ENCODE measurements at regions not wholly inside any gene's neighbourhood (a gene's known extent, or its start where the extent isn't known, plus 50 kb on each side); places are given as distances from the start of the nearest gene placed in this dataset.

- Histone ChIP-seq H2BK15ac (ENCODE audit: low read depth, low read length) (no peak overlapping the region), H3K56ac (ENCODE audit: insufficient read length, low read depth, low read length) (no peak overlapping the region), H2BK20ac (ENCODE audit: low read depth, low read length, poor library complexity, severe bottlenecking) (no peak overlapping the region), H2AFZ (ENCODE audit: low read length) (no peak overlapping the region), H3K9me3 (ENCODE audit: control insufficient read depth, low read depth, low read length) (no peaks in the 10 kb centered on the region), H3T11ph (ENCODE audit: low read length) (no peak overlapping the region), H3K4ac (ENCODE audit: low read depth, low read length) (no peak overlapping the region), H4K91ac (ENCODE audit: insufficient read length, low read depth, low read length) (no peak overlapping the region), H4K8ac (replicated peaks; ENCODE audit: insufficient read length, low read depth, low read length) (no peak overlapping the region), H3K27me3 (ENCODE audit: insufficient read depth, low read length) (no peaks in the 10 kb centered on the region), H2BK120ac (ENCODE audit: low read depth, low read length, poor library complexity, severe bottlenecking) (no peak overlapping the region), H3K79me1 (ENCODE audit: insufficient read depth, low read depth, low read length, poor library complexity, severe bottlenecking) (no peaks in the 10 kb centered on the region), H2BK5ac (ENCODE audit: insufficient read length, low read length) (no peak overlapping the region), H2BK12ac (ENCODE audit: insufficient read length, low read depth, low read length) (no peak overlapping the region), H4K20me1 (ENCODE audit: control insufficient read depth, insufficient read depth, insufficient read length) (no peaks in the 10 kb centered on the region), H4K5ac (ENCODE audit: insufficient read length, low read depth, low read length) (no peak overlapping the region), H3K18ac (ENCODE audit: insufficient read length, low read depth, low read length) (no peak overlapping the region), H3K23me2 (ENCODE audit: insufficient read length, low read depth, low read length, poor library complexity, severe bottlenecking) (no peaks in the 10 kb centered on the region), H3K23ac (ENCODE audit: insufficient read length, low read depth, low read length) (no peak overlapping the region), H3K9ac (ENCODE audit: extremely low read depth, insufficient read length, low read length) (no peak overlapping the region), H3K4me2 (ENCODE audit: insufficient read depth, insufficient read length, low read length) (no peak overlapping the region), H2AK5ac (ENCODE audit: insufficient read length, low read length) (no peak overlapping the region), H3K14ac (ENCODE audit: insufficient read depth, low read length) (no peak overlapping the region), H3K4me1 (ENCODE audit: insufficient read depth, low read length) (no peaks in the 10 kb centered on the region), H3K79me2 (ENCODE audit: insufficient read depth, low read length) (no peaks in the 10 kb centered on the region), H3K27ac (ENCODE audit: insufficient read length, low read depth, low read length) (no peak overlapping the region)
- no peaks in the 10 kb centered on the region for H3K27me3 Mint-ChIP-seq (ENCODE audit: low read depth)
- no peak for DNase-seq
- no peak overlapping the region for H3K4me3 Mint-ChIP-seq
- H3K27ac Mint-ChIP-seq: no peak overlapping the region
- no peaks in the 10 kb centered on the region for H3K9me3 Mint-ChIP-seq
- H3K4me1 Mint-ChIP-seq: no peaks in the 10 kb centered on the region
- TF ChIP-seq CTCF (conservative IDR thresholded peaks at IDR 0.05): no peak
- no CpG with 5 or more reads among the region's 6 CpGs for WGBS (ENCODE audit: extremely low coverage, insufficient read length, low lambda C conversion rate)
- no peaks in the 10 kb centered on the region for H3K36me3 Mint-ChIP-seq (ENCODE audit: insufficient read depth in 1 of 3, low read depth in 3 of 3)
These were observed 315.6 kb upstream of the CDH9 start for GRCh38 chr5:27353970-27354369.

Measured in H9 (cell line).